Gastroesophageal sphincter (tissue), 3 donors: ENCODE measurements at regions not wholly inside any gene's neighbourhood (a gene's known extent, or its start where the extent isn't known, plus 50 kb on each side); places are given as distances from the start of the nearest gene placed in this dataset.

Experiments
- EP300 ChIP-seq: sonication (generic); formaldehyde crosslinking; IDR thresholded peaks from one replicate; pipeline ENCODE4 v1.6.1; 2017; ENCODE audit warnings: antibody characterized with exemption, mild to moderate bottlenecking
- POLR2A ChIP-seq, 2 donors: fragments of 450-650 bp; IDR thresholded peaks; one replicate each; pipeline ENCODE4 v1.6.1; 2017; ENCODE audit warnings: antibody characterized with exemption in 2 of 2, mild to moderate bottlenecking in 2 of 2, moderate library complexity in 1 of 2
- POLR2AphosphoS5 ChIP-seq: sonication (generic); formaldehyde crosslinking; IDR thresholded peaks from one replicate; pipeline ENCODE4 v1.6.1; 2017; ENCODE audit warnings: antibody characterized with exemption
- TF ChIP-seq, protein P1 (sequence below), 4 experiments: fragments of 200-600 bp in 2 of 4; fragments of 450-650 bp in 2 of 4; sonication (generic) in 1 of 4; IDR thresholded peaks; one replicate each; pipeline ENCODE4 v1.5.1; 2017 to 2019; ENCODE audit warnings: antibody characterized with exemption in 4 of 4, mild to moderate bottlenecking in 2 of 4, moderate library complexity in 2 of 4

DNA sequence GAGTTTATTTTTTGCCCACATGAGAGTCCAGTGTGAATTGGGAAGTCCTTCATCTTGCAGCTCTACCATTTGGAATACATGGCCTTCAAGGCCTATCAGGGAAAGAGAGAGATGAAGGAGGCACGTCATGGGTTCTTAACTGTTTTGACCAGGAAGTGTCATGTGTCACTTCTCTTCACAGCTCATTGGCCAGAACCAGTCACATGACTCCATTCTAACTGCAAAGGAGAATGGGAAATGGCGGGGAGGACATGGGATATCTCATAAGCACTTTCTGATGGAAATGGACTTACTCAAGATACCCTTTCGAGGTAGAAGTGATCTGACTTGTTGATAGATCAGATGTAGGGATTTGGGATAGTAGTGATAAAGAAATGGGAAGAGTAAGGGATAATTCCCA, 57.9 kb upstream of the CES5A start:
- TF ChIP-seq POLR2AphosphoS5, result no peak
- TF ChIP-seq, protein P1, sequence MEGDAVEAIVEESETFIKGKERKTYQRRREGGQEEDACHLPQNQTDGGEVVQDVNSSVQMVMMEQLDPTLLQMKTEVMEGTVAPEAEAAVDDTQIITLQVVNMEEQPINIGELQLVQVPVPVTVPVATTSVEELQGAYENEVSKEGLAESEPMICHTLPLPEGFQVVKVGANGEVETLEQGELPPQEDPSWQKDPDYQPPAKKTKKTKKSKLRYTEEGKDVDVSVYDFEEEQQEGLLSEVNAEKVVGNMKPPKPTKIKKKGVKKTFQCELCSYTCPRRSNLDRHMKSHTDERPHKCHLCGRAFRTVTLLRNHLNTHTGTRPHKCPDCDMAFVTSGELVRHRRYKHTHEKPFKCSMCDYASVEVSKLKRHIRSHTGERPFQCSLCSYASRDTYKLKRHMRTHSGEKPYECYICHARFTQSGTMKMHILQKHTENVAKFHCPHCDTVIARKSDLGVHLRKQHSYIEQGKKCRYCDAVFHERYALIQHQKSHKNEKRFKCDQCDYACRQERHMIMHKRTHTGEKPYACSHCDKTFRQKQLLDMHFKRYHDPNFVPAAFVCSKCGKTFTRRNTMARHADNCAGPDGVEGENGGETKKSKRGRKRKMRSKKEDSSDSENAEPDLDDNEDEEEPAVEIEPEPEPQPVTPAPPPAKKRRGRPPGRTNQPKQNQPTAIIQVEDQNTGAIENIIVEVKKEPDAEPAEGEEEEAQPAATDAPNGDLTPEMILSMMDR (IDR thresholded peaks at IDR 0.05), result no peak
- no peak for TF ChIP-seq EP300
- TF ChIP-seq POLR2A (IDR thresholded peaks at IDR 0.05), result no peak
